Fibroblast of pulmonary artery (primary cell): ENCODE measurements at regions not wholly inside any gene's neighbourhood (a gene's known extent, or its start where the extent isn't known, plus 50 kb on each side); places are given as distances from the start of the nearest gene placed in this dataset.

Experiments
- DNase-seq: peaks from one replicate; pipeline ENCODE4 v3.0.0-alpha.2; 2010; ENCODE audit warnings: low read depth
- H3K4me3 ChIP-seq: replicated peaks from 2 replicates; pipeline ENCODE4 v1.5.1; 2011; ENCODE audit warnings: low read depth, mild to moderate bottlenecking, control low read depth, low read length, moderate library complexity
- TF ChIP-seq, protein P1 (sequence below): IDR thresholded peaks from 2 replicates; pipeline ENCODE4 v1.5.1; 2011; ENCODE audit warnings: mild to moderate bottlenecking, control low read depth, low read length, inconsistent platforms; ENCODE audit errors: missing control alignments

DNA sequence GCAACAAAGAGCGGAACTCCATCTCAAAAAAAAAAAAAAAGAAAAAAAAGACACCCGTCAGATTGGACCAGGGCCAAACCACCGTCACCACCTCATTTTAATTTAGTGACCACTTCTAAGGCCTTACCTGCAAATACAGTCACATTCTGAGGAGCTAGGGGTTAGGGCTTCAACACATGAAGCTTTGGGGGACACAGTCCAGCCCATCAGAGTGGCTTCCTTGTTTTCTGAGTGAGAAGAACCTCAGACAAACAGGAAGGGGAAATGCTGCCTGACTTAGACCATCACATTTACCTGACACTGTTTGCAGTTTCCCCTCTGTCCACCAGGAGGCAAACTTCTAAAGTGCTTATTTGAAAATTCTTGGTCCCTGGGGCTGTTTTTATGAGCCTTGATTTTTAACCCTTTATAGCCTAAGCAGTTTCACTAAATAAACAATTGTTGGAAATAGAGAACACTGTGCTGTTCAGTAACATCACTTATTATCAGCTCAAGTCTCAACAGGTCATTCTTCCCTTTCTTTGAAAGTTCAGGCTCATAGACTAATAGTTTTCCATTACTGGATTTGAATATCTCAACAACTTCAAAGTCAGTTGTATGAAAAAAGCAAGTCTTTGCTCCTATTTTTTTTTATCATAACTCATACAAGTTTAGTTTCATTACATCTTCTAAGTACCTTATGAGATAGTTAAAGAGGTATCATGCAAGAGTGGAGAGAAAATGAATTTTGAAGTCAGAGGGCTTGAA, 74.9 kb upstream of the WASF3 start:
- TF ChIP-seq, protein P1, sequence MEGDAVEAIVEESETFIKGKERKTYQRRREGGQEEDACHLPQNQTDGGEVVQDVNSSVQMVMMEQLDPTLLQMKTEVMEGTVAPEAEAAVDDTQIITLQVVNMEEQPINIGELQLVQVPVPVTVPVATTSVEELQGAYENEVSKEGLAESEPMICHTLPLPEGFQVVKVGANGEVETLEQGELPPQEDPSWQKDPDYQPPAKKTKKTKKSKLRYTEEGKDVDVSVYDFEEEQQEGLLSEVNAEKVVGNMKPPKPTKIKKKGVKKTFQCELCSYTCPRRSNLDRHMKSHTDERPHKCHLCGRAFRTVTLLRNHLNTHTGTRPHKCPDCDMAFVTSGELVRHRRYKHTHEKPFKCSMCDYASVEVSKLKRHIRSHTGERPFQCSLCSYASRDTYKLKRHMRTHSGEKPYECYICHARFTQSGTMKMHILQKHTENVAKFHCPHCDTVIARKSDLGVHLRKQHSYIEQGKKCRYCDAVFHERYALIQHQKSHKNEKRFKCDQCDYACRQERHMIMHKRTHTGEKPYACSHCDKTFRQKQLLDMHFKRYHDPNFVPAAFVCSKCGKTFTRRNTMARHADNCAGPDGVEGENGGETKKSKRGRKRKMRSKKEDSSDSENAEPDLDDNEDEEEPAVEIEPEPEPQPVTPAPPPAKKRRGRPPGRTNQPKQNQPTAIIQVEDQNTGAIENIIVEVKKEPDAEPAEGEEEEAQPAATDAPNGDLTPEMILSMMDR, result peak; percentile 97
- peak overlapping the region; percentile 2 for H3K4me3 ChIP-seq
- peak; percentile 86 for DNase-seq

DNA sequence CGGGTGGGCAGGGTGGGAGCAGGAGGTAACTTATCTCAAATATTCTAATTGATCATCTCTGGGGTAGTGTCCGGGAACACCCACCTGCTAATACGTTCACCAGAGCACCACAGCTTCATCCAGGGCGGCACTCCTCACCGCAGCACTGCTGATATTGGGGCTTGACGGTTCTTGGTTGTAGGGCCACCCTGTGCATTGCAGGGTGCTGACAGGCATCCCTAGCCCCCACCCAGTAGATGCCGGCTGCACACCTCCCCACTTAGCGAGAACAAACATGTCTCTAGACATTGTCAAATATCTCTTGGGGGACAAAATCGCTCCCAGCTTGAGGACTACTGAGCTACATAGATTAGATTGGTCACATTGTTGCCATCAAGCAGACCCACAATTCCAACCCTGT, 73.9 kb upstream of the WASF3 start:
- H3K4me3 ChIP-seq, result no peak overlapping the region
- TF ChIP-seq, protein P1, result no peak
- DNase-seq, result no peak

DNA sequence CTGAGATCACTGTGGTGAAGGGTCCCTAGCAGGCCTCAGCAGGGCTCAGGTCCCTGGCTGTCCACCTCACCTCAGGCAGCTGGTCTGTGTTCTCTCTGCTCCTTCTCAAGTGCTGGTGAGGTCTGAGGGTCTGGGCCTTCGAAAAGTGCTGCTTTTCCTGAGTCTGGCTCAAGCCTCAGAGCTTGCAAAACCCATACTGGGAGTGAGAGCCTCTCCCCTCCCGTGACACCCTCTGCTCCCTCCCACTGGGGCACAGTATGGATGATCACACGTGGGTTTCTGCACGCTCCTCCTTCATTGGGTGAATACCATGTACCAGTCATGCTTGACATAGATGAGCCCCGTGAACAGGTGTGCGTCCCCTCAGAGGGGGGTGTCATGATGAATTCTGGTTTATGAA, 73.3 kb upstream of the WASF3 start:
- no peak for DNase-seq
- no peak overlapping the region for H3K4me3 ChIP-seq
- TF ChIP-seq, protein P1, result no peak

DNA sequence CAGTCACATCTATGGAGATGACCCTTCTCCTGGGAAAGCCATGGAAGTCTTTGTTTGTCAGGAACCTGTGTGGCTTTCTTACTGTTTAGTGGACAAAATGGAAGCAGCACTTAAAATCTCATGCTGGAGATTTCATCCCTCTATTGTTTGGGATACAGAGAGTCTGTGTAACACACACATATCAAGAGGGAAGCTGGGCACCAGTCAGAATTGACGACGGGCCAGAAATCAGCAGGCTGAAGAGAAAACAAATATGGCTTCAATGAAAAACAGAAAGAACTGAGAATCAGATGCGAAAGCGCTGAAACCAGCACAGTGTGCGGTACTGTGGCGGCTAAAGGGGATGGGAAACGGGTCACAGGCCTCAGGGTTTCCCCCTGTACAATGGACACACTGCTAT, 72.2 kb upstream of the WASF3 start:
- TF ChIP-seq, protein P1, result no peak
- H3K4me3 ChIP-seq, result no peak overlapping the region
- no peak for DNase-seq

- TF ChIP-seq, protein P1, result no peak
Measured at GRCh38 chr13:26485786-26486185, 71.7 kb upstream of the WASF3 start.

GRCh38 chr13:26486550-26486949, 70.9 kb upstream of the WASF3 start:
- DNase-seq, result no peak
- no peak overlapping the region for H3K4me3 ChIP-seq
- TF ChIP-seq, protein P1, result no peak

More at GRCh38 chr13:26485786-26486185, 71.7 kb upstream of the WASF3 start:
- no peak for DNase-seq
- no peak overlapping the region for H3K4me3 ChIP-seq

DNA sequence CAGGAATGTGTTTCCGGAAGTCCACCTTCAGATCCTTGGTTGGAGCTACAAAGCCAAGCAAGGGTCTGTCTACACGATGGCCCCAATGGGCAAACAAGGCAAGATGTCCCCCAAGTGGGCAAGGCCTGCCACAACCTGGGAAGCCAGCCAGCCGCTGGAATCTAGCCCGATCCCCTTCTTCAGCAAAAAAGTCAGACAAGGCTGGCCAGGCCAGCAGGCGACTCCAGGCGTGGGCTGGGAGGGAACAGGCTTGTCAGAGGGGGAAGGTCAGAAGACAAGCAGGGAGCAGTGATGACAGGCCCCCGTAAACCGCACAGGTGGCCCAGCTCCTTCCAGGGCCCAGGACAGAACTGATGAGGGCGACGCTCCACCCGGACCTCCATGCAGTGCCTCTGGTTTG, 69.7 kb upstream of the WASF3 start:
- DNase-seq, result no peak
- no peak overlapping the region for H3K4me3 ChIP-seq
- TF ChIP-seq, protein P1, result no peak
